ENCODE measurements at regions not wholly inside any gene's neighbourhood (a gene's known extent, or its start where the extent isn't known, plus 50 kb on each side); places are given as distances from the start of the nearest gene placed in this dataset.

DNA sequence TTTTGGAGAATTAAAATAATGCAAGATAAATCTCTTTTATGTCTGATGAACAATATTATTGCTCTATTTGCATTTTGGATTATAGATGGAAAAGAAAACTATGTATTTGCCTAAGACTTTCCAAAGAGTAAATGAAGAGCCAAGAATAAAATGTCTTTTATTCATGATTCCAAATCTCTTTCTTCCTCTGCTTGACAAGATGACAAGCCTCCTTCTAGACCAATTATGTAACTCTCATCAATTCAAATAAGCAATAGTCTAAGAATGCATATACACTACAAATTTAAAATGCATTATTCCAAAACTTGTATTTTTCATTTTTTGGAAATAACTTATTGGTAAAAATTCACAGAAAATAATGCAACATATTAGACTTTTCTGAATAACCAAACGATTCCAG is 377.3 kb downstream of the GASK1B start:
- Mint-ChIP-seq H3K4me1 (peaks cover 19% of the 10 kb centered on the region; the same call in 2 of the 3 replicates), H3K4me3 (no peak overlapping the region), H3K36me3 (ENCODE audit: low read depth) (no peaks in the 10 kb centered on the region), H3K9me3 (no peaks in the 10 kb centered on the region), H3K27ac (no peak overlapping the region), H3K27me3 (ENCODE audit: insufficient read depth, low read depth, poor library complexity) (no peaks in the 10 kb centered on the region)
- Histone ChIP-seq H3K4me3 (no peak overlapping the region), H4K20me1 (replicated peaks; ENCODE audit: insufficient read depth) (no peaks in the 10 kb centered on the region), H3K79me2 (replicated peaks; ENCODE audit: insufficient read depth) (no peaks in the 10 kb centered on the region), H3F3A (replicated peaks; ENCODE audit: low read depth) (no peaks in the 10 kb centered on the region), H2AFZ (no peak overlapping the region), H3K9me2 (ENCODE audit: insufficient read depth) (no peaks in the 10 kb centered on the region), H3K27ac (ENCODE audit: low read depth) (no peak overlapping the region), H3K4me2 (no peak overlapping the region), H3K36me3 (ENCODE audit: insufficient read depth) (no peaks in the 10 kb centered on the region), H3K4me1 (ENCODE audit: insufficient read depth) (peaks cover 18% of the 10 kb centered on the region), H3K27me3 (ENCODE audit: insufficient read depth) (no peaks in the 10 kb centered on the region)
- DNase-seq (ENCODE audit: low spot score) = no peak
- TF ChIP-seq NANOG (IDR thresholded peaks at IDR 0.05; ENCODE audit: borderline replicate concordance) (no peak), ZNF331 (CRISPR knock-in tag; IDR thresholded peaks at IDR 0.05; ENCODE audit: low read depth) (no peak), POLR2AphosphoS5 (IDR thresholded peaks at IDR 0.05; ENCODE audit: low read depth) (no peak), CREB1 (CRISPR knock-in tag; IDR thresholded peaks at IDR 0.05; ENCODE audit: low read depth) (no peak), ZNF114 (CRISPR knock-in tag; IDR thresholded peaks at IDR 0.05) (no peak), JUNB (IDR thresholded peaks at IDR 0.05; ENCODE audit: unreplicated experiment) (no peak), STAT1 (IDR thresholded peaks at IDR 0.05; ENCODE audit: unreplicated experiment) (no peak), EZH2phosphoT487 (IDR thresholded peaks at IDR 0.05; ENCODE audit: unreplicated experiment) (no peak), EZH2 (IDR thresholded peaks at IDR 0.05; ENCODE audit: low read depth, unreplicated experiment) (no peak)
- TF ChIP-seq, protein P1, sequence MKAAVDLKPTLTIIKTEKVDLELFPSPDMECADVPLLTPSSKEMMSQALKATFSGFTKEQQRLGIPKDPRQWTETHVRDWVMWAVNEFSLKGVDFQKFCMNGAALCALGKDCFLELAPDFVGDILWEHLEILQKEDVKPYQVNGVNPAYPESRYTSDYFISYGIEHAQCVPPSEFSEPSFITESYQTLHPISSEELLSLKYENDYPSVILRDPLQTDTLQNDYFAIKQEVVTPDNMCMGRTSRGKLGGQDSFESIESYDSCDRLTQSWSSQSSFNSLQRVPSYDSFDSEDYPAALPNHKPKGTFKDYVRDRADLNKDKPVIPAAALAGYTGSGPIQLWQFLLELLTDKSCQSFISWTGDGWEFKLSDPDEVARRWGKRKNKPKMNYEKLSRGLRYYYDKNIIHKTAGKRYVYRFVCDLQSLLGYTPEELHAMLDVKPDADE (IDR thresholded peaks at IDR 0.05) = no peak
- TF ChIP-seq, protein P2, sequence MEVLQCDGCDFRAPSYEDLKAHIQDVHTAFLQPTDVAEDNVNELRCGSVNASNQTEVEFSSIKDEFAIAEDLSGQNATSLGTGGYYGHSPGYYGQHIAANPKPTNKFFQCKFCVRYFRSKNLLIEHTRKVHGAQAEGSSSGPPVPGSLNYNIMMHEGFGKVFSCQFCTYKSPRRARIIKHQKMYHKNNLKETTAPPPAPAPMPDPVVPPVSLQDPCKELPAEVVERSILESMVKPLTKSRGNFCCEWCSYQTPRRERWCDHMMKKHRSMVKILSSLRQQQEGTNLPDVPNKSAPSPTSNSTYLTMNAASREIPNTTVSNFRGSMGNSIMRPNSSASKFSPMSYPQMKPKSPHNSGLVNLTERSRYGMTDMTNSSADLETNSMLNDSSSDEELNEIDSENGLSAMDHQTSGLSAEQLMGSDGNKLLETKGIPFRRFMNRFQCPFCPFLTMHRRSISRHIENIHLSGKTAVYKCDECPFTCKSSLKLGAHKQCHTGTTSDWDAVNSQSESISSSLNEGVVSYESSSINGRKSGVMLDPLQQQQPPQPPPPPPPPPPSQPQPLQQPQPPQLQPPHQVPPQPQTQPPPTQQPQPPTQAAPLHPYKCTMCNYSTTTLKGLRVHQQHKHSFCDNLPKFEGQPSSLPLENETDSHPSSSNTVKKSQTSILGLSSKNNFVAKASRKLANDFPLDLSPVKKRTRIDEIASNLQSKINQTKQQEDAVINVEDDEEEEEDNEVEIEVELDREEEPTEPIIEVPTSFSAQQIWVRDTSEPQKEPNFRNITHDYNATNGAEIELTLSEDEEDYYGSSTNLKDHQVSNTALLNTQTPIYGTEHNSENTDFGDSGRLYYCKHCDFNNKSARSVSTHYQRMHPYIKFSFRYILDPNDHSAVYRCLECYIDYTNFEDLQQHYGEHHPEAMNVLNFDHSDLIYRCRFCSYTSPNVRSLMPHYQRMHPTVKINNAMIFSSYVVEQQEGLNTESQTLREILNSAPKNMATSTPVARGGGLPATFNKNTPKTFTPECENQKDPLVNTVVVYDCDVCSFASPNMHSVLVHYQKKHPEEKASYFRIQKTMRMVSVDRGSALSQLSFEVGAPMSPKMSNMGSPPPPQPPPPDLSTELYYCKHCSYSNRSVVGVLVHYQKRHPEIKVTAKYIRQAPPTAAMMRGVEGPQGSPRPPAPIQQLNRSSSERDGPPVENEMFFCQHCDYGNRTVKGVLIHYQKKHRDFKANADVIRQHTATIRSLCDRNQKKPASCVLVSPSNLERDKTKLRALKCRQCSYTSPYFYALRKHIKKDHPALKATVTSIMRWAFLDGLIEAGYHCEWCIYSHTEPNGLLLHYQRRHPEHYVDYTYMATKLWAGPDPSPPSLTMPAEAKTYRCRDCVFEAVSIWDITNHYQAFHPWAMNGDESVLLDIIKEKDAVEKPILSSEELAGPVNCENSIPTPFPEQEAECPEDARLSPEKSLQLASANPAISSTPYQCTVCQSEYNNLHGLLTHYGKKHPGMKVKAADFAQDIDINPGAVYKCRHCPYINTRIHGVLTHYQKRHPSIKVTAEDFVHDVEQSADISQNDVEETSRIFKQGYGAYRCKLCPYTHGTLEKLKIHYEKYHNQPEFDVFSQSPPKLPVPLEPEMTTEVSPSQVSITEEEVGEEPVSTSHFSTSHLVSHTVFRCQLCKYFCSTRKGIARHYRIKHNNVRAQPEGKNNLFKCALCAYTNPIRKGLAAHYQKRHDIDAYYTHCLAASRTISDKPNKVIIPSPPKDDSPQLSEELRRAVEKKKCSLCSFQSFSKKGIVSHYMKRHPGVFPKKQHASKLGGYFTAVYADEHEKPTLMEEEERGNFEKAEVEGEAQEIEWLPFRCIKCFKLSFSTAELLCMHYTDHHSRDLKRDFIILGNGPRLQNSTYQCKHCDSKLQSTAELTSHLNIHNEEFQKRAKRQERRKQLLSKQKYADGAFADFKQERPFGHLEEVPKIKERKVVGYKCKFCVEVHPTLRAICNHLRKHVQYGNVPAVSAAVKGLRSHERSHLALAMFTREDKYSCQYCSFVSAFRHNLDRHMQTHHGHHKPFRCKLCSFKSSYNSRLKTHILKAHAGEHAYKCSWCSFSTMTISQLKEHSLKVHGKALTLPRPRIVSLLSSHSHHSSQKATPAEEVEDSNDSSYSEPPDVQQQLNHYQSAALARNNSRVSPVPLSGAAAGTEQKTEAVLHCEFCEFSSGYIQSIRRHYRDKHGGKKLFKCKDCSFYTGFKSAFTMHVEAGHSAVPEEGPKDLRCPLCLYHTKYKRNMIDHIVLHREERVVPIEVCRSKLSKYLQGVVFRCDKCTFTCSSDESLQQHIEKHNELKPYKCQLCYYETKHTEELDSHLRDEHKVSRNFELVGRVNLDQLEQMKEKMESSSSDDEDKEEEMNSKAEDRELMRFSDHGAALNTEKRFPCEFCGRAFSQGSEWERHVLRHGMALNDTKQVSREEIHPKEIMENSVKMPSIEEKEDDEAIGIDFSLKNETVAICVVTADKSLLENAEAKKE (CRISPR knock-in tag; IDR thresholded peaks at IDR 0.05) = no peak
- TF ChIP-seq, protein P3, sequence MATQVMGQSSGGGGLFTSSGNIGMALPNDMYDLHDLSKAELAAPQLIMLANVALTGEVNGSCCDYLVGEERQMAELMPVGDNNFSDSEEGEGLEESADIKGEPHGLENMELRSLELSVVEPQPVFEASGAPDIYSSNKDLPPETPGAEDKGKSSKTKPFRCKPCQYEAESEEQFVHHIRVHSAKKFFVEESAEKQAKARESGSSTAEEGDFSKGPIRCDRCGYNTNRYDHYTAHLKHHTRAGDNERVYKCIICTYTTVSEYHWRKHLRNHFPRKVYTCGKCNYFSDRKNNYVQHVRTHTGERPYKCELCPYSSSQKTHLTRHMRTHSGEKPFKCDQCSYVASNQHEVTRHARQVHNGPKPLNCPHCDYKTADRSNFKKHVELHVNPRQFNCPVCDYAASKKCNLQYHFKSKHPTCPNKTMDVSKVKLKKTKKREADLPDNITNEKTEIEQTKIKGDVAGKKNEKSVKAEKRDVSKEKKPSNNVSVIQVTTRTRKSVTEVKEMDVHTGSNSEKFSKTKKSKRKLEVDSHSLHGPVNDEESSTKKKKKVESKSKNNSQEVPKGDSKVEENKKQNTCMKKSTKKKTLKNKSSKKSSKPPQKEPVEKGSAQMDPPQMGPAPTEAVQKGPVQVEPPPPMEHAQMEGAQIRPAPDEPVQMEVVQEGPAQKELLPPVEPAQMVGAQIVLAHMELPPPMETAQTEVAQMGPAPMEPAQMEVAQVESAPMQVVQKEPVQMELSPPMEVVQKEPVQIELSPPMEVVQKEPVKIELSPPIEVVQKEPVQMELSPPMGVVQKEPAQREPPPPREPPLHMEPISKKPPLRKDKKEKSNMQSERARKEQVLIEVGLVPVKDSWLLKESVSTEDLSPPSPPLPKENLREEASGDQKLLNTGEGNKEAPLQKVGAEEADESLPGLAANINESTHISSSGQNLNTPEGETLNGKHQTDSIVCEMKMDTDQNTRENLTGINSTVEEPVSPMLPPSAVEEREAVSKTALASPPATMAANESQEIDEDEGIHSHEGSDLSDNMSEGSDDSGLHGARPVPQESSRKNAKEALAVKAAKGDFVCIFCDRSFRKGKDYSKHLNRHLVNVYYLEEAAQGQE (IDR thresholded peaks at IDR 0.05; ENCODE audit: unreplicated experiment) = no peak
- TF ChIP-seq, protein P4, sequence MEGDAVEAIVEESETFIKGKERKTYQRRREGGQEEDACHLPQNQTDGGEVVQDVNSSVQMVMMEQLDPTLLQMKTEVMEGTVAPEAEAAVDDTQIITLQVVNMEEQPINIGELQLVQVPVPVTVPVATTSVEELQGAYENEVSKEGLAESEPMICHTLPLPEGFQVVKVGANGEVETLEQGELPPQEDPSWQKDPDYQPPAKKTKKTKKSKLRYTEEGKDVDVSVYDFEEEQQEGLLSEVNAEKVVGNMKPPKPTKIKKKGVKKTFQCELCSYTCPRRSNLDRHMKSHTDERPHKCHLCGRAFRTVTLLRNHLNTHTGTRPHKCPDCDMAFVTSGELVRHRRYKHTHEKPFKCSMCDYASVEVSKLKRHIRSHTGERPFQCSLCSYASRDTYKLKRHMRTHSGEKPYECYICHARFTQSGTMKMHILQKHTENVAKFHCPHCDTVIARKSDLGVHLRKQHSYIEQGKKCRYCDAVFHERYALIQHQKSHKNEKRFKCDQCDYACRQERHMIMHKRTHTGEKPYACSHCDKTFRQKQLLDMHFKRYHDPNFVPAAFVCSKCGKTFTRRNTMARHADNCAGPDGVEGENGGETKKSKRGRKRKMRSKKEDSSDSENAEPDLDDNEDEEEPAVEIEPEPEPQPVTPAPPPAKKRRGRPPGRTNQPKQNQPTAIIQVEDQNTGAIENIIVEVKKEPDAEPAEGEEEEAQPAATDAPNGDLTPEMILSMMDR (conservative IDR thresholded peaks at IDR 0.05; ENCODE audit: low read depth in 2 of 2) = no peak
- no peak for ATAC-seq
